Neuronal stem cell (in vitro differentiated cells): ENCODE measurements at regions not wholly inside any gene's neighbourhood (a gene's known extent, or its start where the extent isn't known, plus 50 kb on each side); places are given as distances from the start of the nearest gene placed in this dataset.

Source experiments
- DNase-seq: peaks from one replicate; pipeline ENCODE4 v3.0.0-alpha.2; 2013; ENCODE audit warnings: low spot score
- H2AFZ ChIP-seq: one replicate; pipeline ENCODE4 v1.6.1; 2013; ENCODE audit warnings: mild to moderate bottlenecking, low read length, inconsistent platforms
- H2AK5ac ChIP-seq: 2 replicates; pipeline ENCODE4 v1.6.1; 2013; ENCODE audit warnings: low read depth, mild to moderate bottlenecking, inconsistent platforms, low read length, moderate library complexity, mixed read lengths
- H2BK120ac ChIP-seq: 2 replicates; pipeline ENCODE4 v1.6.1; 2013; ENCODE audit warnings: low read depth, mild to moderate bottlenecking, inconsistent platforms, low read length, moderate library complexity, mixed read lengths
- H2BK12ac ChIP-seq: one replicate; pipeline ENCODE4 v1.6.1; 2013; ENCODE audit warnings: low read length, inconsistent platforms
- H2BK15ac ChIP-seq: 2 replicates; pipeline ENCODE4 v1.6.1; 2013; ENCODE audit warnings: mild to moderate bottlenecking, low read length, inconsistent platforms, mixed read lengths
- H2BK5ac ChIP-seq: one replicate; pipeline ENCODE4 v1.6.1; 2013; ENCODE audit warnings: inconsistent platforms, mild to moderate bottlenecking, low read length, moderate library complexity
- H3K14ac ChIP-seq: one replicate; pipeline ENCODE4 v1.6.1; 2013; ENCODE audit warnings: low read length, inconsistent platforms
- H3K18ac ChIP-seq: 2 replicates; pipeline ENCODE4 v1.6.1; 2013; ENCODE audit warnings: low read length, inconsistent platforms
- H3K23ac ChIP-seq: 2 replicates; pipeline ENCODE4 v1.6.1; 2013; ENCODE audit warnings: low read depth, mild to moderate bottlenecking, mixed read lengths, low read length, inconsistent platforms; ENCODE audit not compliant: poor library complexity
- H3K27ac ChIP-seq: replicated peaks from 3 replicates; pipeline ENCODE4 v1.5.1; 2013; ENCODE audit warnings: low read length, inconsistent platforms
- H3K27me3 ChIP-seq, 3 experiments: 2 replicates each; pipeline ENCODE4 v1.6.1; 2013; ENCODE audit warnings: low read length in 3 of 3, mild to moderate bottlenecking in 2 of 3, inconsistent platforms in 1 of 3, low read depth in 1 of 3, mixed read lengths in 1 of 3, moderate library complexity in 1 of 3; ENCODE audit not compliant: control insufficient read depth in 3 of 3, insufficient read depth in 3 of 3
- H3K36me3 ChIP-seq, 2 donors: replicated peaks in 1 of 2; 2 replicates each; pipeline ENCODE4 v1.6.1; 2013; ENCODE audit warnings: low read length in 2 of 2; ENCODE audit not compliant: control insufficient read depth in 2 of 2, insufficient read depth in 2 of 2
- H3K4ac ChIP-seq: 2 replicates; pipeline ENCODE4 v1.6.1; 2013; ENCODE audit warnings: inconsistent platforms, mild to moderate bottlenecking, low read length, moderate library complexity
- H3K4me1 ChIP-seq, 2 donors: 1 replicate in 1 of 2; 2 replicates in 1 of 2; pipeline ENCODE4 v1.6.1; 2013; ENCODE audit warnings: low read length in 2 of 2, low read depth in 1 of 2; ENCODE audit not compliant: control insufficient read depth in 2 of 2, insufficient read depth in 1 of 2
- H3K4me2 ChIP-seq: one replicate; pipeline ENCODE4 v1.6.1; 2013; ENCODE audit warnings: mild to moderate bottlenecking, low read length, inconsistent platforms; ENCODE audit not compliant: insufficient read depth, poor library complexity, severe bottlenecking
- H3K4me3 ChIP-seq, 2 donors: 2 replicates each; pipeline ENCODE4 v1.5.1; 2013; ENCODE audit warnings: low read length in 2 of 2, mild to moderate bottlenecking in 2 of 2, inconsistent platforms in 1 of 2, moderate library complexity in 1 of 2
- H3K79me1 ChIP-seq: one replicate; pipeline ENCODE4 v1.6.1; 2013; ENCODE audit warnings: low read depth, mild to moderate bottlenecking, inconsistent platforms, low read length, moderate library complexity
- H3K9ac ChIP-seq: one replicate; pipeline ENCODE4 v1.6.1; 2013; ENCODE audit warnings: mild to moderate bottlenecking, low read depth, low read length, inconsistent platforms; ENCODE audit not compliant: poor library complexity
- H3K9me3 ChIP-seq, 2 donors: replicated peaks in 1 of 2; 2 replicates each; pipeline versions ENCODE3 to v1.6.1; 2013; ENCODE audit warnings: low read length in 2 of 2, mild to moderate bottlenecking in 2 of 2, inconsistent platforms in 1 of 2, low read depth in 1 of 2, mixed read lengths in 1 of 2, moderate library complexity in 1 of 2; ENCODE audit not compliant: control insufficient read depth in 2 of 2, insufficient read depth in 1 of 2
- H4K8ac ChIP-seq: one replicate; pipeline ENCODE4 v1.6.1; 2013; ENCODE audit warnings: low read depth, mild to moderate bottlenecking, inconsistent platforms, low read length, moderate library complexity
- H4K91ac ChIP-seq: one replicate; pipeline ENCODE4 v1.6.1; 2013; ENCODE audit warnings: low read length, low read depth, mild to moderate bottlenecking, inconsistent platforms; ENCODE audit not compliant: poor library complexity
- WGBS, 2 donors: extraction: QIAGEN DNeasy Blood & Tissue Kit; methylation state at CpG; one replicate each; pipeline ENCODE4 v1.1.7; 2013; ENCODE audit warnings: missing lambda C conversion rate in 2 of 2, mixed read lengths in 1 of 2; ENCODE audit not compliant: insufficient read length in 2 of 2, insufficient replicate concordance in 1 of 2; ENCODE audit errors: extremely low coverage in 2 of 2; 5-methylcytosine and 5-hydroxymethylcytosine counted together

DNA sequence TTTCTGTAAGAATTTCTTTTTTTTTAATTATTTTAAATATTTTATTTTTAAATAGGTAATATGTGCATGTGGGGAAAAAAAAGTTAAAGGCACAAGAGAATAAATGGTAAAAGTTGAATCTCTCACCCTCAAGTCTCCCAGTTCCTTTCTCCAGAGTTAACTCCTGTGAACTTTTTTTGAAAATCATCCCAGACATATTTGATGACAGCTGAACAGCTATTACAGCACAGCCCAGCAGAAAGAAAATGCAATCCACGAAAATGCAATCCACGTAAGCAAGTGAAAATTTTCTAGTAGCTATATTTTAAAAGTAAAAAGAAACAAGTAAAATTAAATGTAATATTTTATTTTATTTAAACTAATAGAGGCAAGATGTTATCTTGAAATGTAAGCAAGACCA, 310.0 kb upstream of the RUNX1 start:
- no peak overlapping the region for H3K27ac ChIP-seq
- no peak overlapping the region for H4K91ac ChIP-seq
- no peak overlapping the region for H3K4me3 ChIP-seq
- no peak overlapping the region for H2BK120ac ChIP-seq
- no CpG with 5 or more reads among the region's 2 CpGs for WGBS, 2 donors
- no peak overlapping the region for H2BK5ac ChIP-seq
- no peaks in the 10 kb centered on the region for H3K36me3 ChIP-seq
- no peaks in the 10 kb centered on the region for H3K4me1 ChIP-seq
- no peaks in the 10 kb centered on the region for H3K27me3 ChIP-seq
- no peak overlapping the region for H4K8ac ChIP-seq
- H3K79me1 ChIP-seq: no peaks in the 10 kb centered on the region
- H3K4me2 ChIP-seq: no peak overlapping the region
- H3K14ac ChIP-seq: no peak overlapping the region
- H2AK5ac ChIP-seq: no peak overlapping the region
- DNase-seq: no peak
- H2AFZ ChIP-seq: no peak overlapping the region
- H3K9ac ChIP-seq: no peak overlapping the region
- H2BK15ac ChIP-seq: no peak overlapping the region
- no peak overlapping the region for H3K23ac ChIP-seq
- H2BK12ac ChIP-seq: no peak overlapping the region
- no peak overlapping the region for H3K4ac ChIP-seq
- H3K18ac ChIP-seq: no peak overlapping the region
- H3K9me3 ChIP-seq: no peaks in the 10 kb centered on the region

- Histone ChIP-seq H3K14ac (no peak overlapping the region), H2BK12ac (no peak overlapping the region), H2BK120ac (no peak overlapping the region), H3K4ac (no peak overlapping the region), H3K23ac (no peak overlapping the region), H3K27me3 (no peaks in the 10 kb centered on the region), H3K4me2 (no peak overlapping the region), H3K9me3 (no peaks in the 10 kb centered on the region), H2AFZ (no peak overlapping the region), H4K8ac (no peak overlapping the region), H2BK5ac (no peak overlapping the region), H3K9ac (no peak overlapping the region), H3K4me1 (no peaks in the 10 kb centered on the region), H4K91ac (no peak overlapping the region), H3K4me3 (no peak overlapping the region), H2AK5ac (no peak overlapping the region), H3K27ac (no peak overlapping the region), H3K18ac (no peak overlapping the region), H3K79me1 (no peaks in the 10 kb centered on the region), H3K36me3 (no peaks in the 10 kb centered on the region), H2BK15ac (no peak overlapping the region)
- WGBS, 2 donors: no CpG with 5 or more reads among the region's 2 CpGs
- no peak for DNase-seq
Measured at GRCh38 chr21:35358008-35358407, 308.9 kb upstream of the RUNX1 start.

DNA sequence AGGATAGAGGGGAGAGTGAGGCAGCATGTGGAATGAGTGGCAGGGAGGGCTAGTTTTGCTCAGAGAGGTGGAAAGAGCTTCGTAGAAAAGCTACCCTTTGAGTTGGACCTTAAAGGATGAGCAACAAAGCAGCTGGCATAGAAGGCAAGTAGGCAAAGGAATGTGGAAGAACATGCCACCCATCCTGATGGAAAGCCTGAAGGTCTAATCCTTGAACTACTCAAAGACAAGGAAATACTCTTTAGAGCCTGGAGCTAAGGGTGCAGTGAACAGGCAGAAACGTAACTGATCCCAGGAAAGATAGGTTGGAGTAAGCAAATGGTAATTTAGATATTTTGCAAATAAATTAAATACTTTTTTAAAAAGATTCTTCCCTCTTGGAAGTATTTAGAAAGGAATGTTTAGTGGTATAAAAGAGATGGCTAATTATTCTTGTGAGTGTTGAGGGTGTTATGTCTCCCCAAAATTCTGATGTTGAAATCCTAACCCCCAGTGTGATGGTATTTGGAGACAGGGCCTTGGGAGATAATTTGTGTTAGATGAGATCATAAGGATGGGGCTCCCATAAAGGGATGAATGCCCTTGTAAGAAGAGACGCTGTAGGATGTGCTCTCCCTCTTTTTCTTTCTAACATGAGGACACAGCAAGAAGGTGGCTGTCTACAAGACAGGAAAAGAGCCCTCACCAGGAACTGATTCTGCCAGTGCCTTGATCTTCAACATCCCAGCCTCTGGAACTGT, 308.1 kb upstream of the RUNX1 start:
- DNase-seq: no peak
- Histone ChIP-seq H3K27me3 (no peaks in the 10 kb centered on the region), H3K23ac (no peak overlapping the region), H2BK12ac (no peak overlapping the region), H3K4me1 (no peaks in the 10 kb centered on the region), H2AK5ac (no peak overlapping the region), H2BK120ac (no peak overlapping the region), H3K4me2 (no peak overlapping the region), H4K8ac (no peak overlapping the region), H3K9ac (no peak overlapping the region), H2BK5ac (no peak overlapping the region), H3K4me3 (no peak overlapping the region), H4K91ac (no peak overlapping the region), H3K27ac (no peak overlapping the region), H2AFZ (no peak overlapping the region), H3K18ac (no peak overlapping the region), H3K14ac (no peak overlapping the region), H3K79me1 (no peaks in the 10 kb centered on the region), H3K9me3 (no peaks in the 10 kb centered on the region), H3K4ac (no peak overlapping the region), H3K36me3 (no peaks in the 10 kb centered on the region), H2BK15ac (no peak overlapping the region)
- no CpG with 5 or more reads among the region's 3 CpGs for WGBS, 2 donors

DNA sequence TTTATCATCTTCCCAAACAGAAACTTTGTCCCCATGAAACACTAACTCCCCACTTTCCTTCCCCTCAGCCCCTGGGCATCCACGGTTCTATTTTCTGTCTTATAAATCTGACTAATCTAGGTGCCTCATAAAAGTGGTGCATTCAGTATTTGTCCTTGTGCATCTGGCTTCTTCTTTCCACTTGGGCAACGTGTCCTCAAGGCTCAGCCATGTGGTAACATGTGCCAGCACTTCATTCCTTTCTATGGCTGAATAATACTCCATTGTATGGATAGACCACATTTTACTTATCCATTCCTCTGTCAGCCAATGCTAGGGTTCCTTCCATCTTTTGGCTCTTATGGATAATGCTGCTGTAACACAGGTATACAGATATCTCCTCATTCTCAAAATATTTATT, 305.0 kb upstream of the RUNX1 start:
- no CpG with 5 or more reads among the region's 2 CpGs for WGBS, 2 donors
- H3K18ac ChIP-seq: no peak overlapping the region
- no peaks in the 10 kb centered on the region for H3K9me3 ChIP-seq

More for the DNA sequence above, 305.0 kb upstream of the RUNX1 start:
- no peaks in the 10 kb centered on the region for H3K27me3 ChIP-seq
- H2AK5ac ChIP-seq: no peak overlapping the region
- H4K91ac ChIP-seq: no peak overlapping the region
- H3K4ac ChIP-seq: no peak overlapping the region
- H3K4me1 ChIP-seq: peaks cover 0 to 1% of the 10 kb centered on the region in 2 donors
- H3K9ac ChIP-seq: no peak overlapping the region
- H3K36me3 ChIP-seq: no peaks in the 10 kb centered on the region
- no peak overlapping the region for H4K8ac ChIP-seq
- no peak overlapping the region for H3K4me3 ChIP-seq
- H3K14ac ChIP-seq: no peak overlapping the region
- no peak overlapping the region for H3K4me2 ChIP-seq
- H3K23ac ChIP-seq: no peak overlapping the region
- H3K27ac ChIP-seq: no peak overlapping the region
- H2AFZ ChIP-seq: no peak overlapping the region
- H3K79me1 ChIP-seq: no peaks in the 10 kb centered on the region
- H2BK120ac ChIP-seq: no peak overlapping the region
- H2BK15ac ChIP-seq: no peak overlapping the region
- H2BK12ac ChIP-seq: no peak overlapping the region
- H2BK5ac ChIP-seq: no peak overlapping the region
- no peak for DNase-seq
